ENCODE measurements at regions not wholly inside any gene's neighbourhood (a gene's known extent, or its start where the extent isn't known, plus 50 kb on each side); places are given as distances from the start of the nearest gene placed in this dataset.
"Not testable (repeated sequence)": the region's sequence is repeated elsewhere in the genome, so short reads cannot be mapped to it uniquely, and the experiment has no call there.

DNA sequence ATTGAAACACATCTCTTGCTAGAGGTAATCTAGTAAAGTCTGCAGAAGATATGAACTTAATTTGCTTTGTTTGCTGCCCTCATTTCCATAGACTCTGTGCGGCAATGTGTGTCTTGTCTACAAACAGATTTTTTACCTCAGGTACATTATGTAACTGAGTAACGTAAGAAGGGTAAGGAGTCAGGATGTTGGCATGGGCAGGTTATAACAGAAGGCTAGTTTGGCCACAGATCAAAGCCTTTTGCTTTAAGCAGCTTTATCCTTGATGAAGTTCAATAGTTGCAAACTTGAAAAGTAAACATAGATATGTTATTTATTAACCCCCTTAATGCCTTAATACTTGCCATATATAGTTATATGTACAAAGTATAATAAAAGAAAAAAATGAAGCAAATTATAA lies 391.6 kb upstream of the FKBP1C start:
- DNase-seq (ENCODE audit: low read depth, low spot score), result no peak
- no peak overlapping the region for H3K4me3 ChIP-seq (ENCODE audit: low read depth, low read length)
- no peak for TF ChIP-seq CTCF (IDR thresholded peaks at IDR 0.05; ENCODE audit: low read depth, low read length)
- in situ Hi-C loops (cut with HindIII; ENCODE audit: low sequenced_read_pairs), result no loop called here

DNA sequence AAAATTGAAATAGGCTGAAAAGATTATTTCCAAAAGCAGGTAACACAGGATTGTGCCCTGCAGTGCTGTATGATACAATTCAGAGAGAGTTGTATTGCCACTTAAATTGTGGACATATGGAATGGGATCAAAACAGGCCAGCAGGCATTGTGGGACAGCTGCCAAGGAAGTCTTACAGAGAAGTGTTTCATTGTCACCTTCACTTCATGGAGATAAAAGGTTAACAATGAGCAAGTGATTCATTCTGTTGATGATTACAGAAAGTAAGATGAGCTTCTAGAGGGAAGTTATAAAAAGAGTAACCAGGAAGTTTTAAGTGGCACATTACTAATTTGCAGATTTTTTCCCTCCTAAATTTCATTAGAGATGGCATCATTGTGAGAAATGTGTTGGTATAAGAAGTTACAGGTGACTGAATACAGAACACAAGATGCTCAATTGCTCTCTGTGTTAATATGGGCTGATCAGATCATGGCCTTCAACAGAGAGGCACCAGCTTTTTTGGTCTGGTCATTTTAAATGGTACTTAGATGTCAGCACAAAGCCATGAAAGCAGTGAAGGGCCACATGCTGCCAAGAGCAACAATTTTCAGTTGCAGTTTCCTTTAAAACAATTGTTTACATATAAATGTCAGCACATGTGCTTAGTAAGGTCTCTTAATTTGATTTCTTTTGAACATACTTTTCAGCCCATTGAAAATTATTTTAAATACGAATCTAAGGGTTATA lies 402.5 kb upstream of the FKBP1C start:
- DNase-seq (ENCODE audit: low read depth, low spot score), result no peak
- in situ Hi-C loops (cut with HindIII; ENCODE audit: low sequenced_read_pairs), result no loop called here
- TF ChIP-seq CTCF (IDR thresholded peaks at IDR 0.05; ENCODE audit: low read depth, low read length), result no peak
- H3K4me3 ChIP-seq (ENCODE audit: low read depth, low read length), result no peak overlapping the region

- DNase-seq (ENCODE audit: low read depth, low spot score), result no peak
- no peak overlapping the region for H3K4me3 ChIP-seq (ENCODE audit: low read depth, low read length)
- TF ChIP-seq CTCF (IDR thresholded peaks at IDR 0.05; ENCODE audit: low read depth, low read length), result no peak
- in situ Hi-C loops (cut with HindIII; ENCODE audit: low sequenced_read_pairs), result no loop called here
Measured at GRCh38 chr6:62805431-62805830, 405.8 kb upstream of the FKBP1C start.

- no peak for DNase-seq (ENCODE audit: low read depth, low spot score)
- in situ Hi-C loops (cut with HindIII; ENCODE audit: low sequenced_read_pairs), result no loop called here
- no peak for TF ChIP-seq CTCF (IDR thresholded peaks at IDR 0.05; ENCODE audit: low read depth, low read length)
- H3K4me3 ChIP-seq (ENCODE audit: low read depth, low read length), result no peak overlapping the region
Measured at GRCh38 chr6:62803094-62803493, 408.2 kb upstream of the FKBP1C start.

DNA sequence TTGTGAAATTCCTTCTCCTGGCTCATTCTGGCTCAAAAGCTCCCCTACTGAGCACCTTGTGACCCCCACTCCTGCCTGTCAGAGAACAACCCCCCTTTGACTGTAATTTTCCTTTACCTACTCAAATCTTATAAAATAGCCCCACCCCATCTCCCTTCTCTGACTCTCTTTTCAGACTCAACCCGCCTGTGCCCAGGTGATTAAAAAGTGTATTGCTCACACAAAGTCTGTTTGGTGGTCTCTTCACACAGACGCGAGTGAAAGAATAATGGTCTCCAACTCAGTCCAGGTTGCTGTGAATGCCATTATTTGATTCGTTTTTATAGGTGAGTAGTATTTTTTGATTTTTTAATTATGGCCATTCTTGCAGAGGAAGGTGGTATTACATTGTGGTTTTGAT lies 414.1 kb upstream of the FKBP1C start:
- DNase-seq (ENCODE audit: low read depth, low spot score), result no peak
- no peak for TF ChIP-seq CTCF (IDR thresholded peaks at IDR 0.05; ENCODE audit: low read depth, low read length)
- in situ Hi-C loops (cut with HindIII; ENCODE audit: low sequenced_read_pairs), result no loop called here
- H3K4me3 ChIP-seq (ENCODE audit: low read depth, low read length), result no peak overlapping the region

DNA sequence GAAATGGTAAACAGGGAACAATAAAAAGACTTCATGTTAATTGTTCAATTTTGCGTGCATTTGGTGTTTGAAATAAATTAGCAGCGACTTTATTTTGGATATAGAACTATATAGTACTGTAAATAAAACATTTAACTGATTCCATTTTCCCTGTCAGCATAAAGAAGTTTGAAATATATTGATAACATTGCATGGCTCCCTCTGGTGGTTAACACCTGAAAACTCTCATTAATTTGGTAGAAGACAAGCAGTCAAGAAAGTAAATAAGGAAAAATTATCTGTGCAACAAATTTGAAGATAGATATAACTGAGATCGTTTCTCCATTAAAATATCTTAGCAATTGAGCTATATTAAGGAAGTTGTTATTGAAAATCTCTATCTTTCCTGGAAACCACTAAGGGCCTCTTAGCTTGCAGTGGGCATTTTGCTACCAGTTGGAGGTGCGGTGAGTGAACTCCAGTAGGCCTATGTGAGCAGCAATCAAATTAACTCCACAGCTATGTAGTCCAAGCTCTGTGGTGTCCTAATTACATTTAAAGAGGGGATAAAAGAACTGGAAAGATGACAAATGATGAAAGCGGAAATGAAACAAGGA lies 435.7 kb upstream of the FKBP1C start:
- no peak for TF ChIP-seq CTCF (IDR thresholded peaks at IDR 0.05; ENCODE audit: low read depth, low read length)
- no peak overlapping the region for H3K4me3 ChIP-seq (ENCODE audit: low read depth, low read length)
- DNase-seq (ENCODE audit: low read depth, low spot score), result no peak
- in situ Hi-C loops (cut with HindIII; ENCODE audit: low sequenced_read_pairs), result no loop called here

GRCh38 chr6:62766174-62766573 lies 445.1 kb upstream of the FKBP1C start:
- in situ Hi-C loops (cut with HindIII; ENCODE audit: low sequenced_read_pairs); DNase-seq (ENCODE audit: low read depth, low spot score); H3K4me3 ChIP-seq (ENCODE audit: low read depth, low read length): not testable (repeated sequence)
